ENCODE measurements at regions not wholly inside any gene's neighbourhood (a gene's known extent, or its start where the extent isn't known, plus 50 kb on each side); places are given as distances from the start of the nearest gene placed in this dataset.

GRCh38 chr3:135753506-135753905, 212.0 kb upstream of the PPP2R3A start:
- Histone ChIP-seq H3K27ac (ENCODE audit: low read depth in 1 of 2, low read length in 2 of 2) (no peak overlapping the region), H3K4me3 (replicated peaks in 1 of 3; ENCODE audit: low read depth in 2 of 3, low read length in 3 of 3) (no peak overlapping the region), H3K27me3 (ENCODE audit: control insufficient read depth in 2 of 2, insufficient read depth in 2 of 2, low read length in 2 of 2) (no peaks in the 10 kb centered on the region), H2AFZ (ENCODE audit: insufficient read depth, low read depth, low read length, poor library complexity, severe bottlenecking) (no peak overlapping the region), H4K20me1 (ENCODE audit: insufficient read depth, low read length) (no peaks in the 10 kb centered on the region), H3K79me2 (ENCODE audit: insufficient read depth, low read length) (no peaks in the 10 kb centered on the region), H3K9me3 (replicated peaks in 1 of 2; ENCODE audit: control insufficient read depth in 1 of 2, insufficient read depth in 1 of 2, low read length in 2 of 2) (peaks cover 3 to 10% of the 10 kb centered on the region in 2 donors), H3K36me3 (replicated peaks in 1 of 2; ENCODE audit: control insufficient read depth in 1 of 2, insufficient read depth in 2 of 2, low read length in 2 of 2) (no peaks in the 10 kb centered on the region), H3K4me1 (ENCODE audit: control insufficient read depth in 1 of 2, insufficient read depth in 2 of 2, low read length in 2 of 2) (no peaks in the 10 kb centered on the region), H3K4me2 (replicated peaks; ENCODE audit: extremely low read depth, low read length, poor library complexity, severe bottlenecking) (no peak overlapping the region), H3K9ac (ENCODE audit: insufficient read depth, low read length, poor library complexity, severe bottlenecking) (no peak overlapping the region)
- intact Hi-C loops (cut with micrococcal nuclease): no loop called here
- no peaks in the 10 kb centered on the region for H3K27me3 Mint-ChIP-seq (ENCODE audit: low read depth in 3 of 3)
- no peaks in the 10 kb centered on the region for H3K36me3 Mint-ChIP-seq
- no peak overlapping the region for H3K27ac Mint-ChIP-seq
- WGBS (ENCODE audit: insufficient coverage): 91% methylated on average over 7 of the region's 7 CpGs
- no peak for TF ChIP-seq CTCF (IDR thresholded peaks at IDR 0.05)
- no peaks in the 10 kb centered on the region for H3K4me1 Mint-ChIP-seq
- DNase-seq: no peak
- peaks cover 3 to 32% (median 12%) of the 10 kb centered on the region in 7 donors for H3K9me3 Mint-ChIP-seq
- H3K4me3 Mint-ChIP-seq: no peak overlapping the region

- no peak overlapping the region for H3K27ac ChIP-seq (ENCODE audit: low read depth in 1 of 2, low read length in 2 of 2)
- H3K4me3 ChIP-seq (replicated peaks in 1 of 3; ENCODE audit: low read depth in 2 of 3, low read length in 3 of 3): no peak overlapping the region
- WGBS (ENCODE audit: insufficient coverage): no CpG with 5 or more reads among the region's 2 CpGs
- H2AFZ ChIP-seq (ENCODE audit: insufficient read depth, low read depth, low read length, poor library complexity, severe bottlenecking): no peak overlapping the region
- Mint-ChIP-seq H3K9me3 (peaks cover 4 to 30% (median 14%) of the 10 kb centered on the region in 7 donors), H3K4me3 (no peak overlapping the region), H3K27ac (no peak overlapping the region), H3K27me3 (ENCODE audit: low read depth in 3 of 3) (no peaks in the 10 kb centered on the region), H3K36me3 (no peaks in the 10 kb centered on the region), H3K4me1 (no peaks in the 10 kb centered on the region)
- H3K36me3 ChIP-seq (replicated peaks in 1 of 2; ENCODE audit: control insufficient read depth in 1 of 2, insufficient read depth in 2 of 2, low read length in 2 of 2): no peaks in the 10 kb centered on the region
- H3K9me3 ChIP-seq (replicated peaks in 1 of 2; ENCODE audit: control insufficient read depth in 1 of 2, insufficient read depth in 1 of 2, low read length in 2 of 2): peaks cover 3 to 13% of the 10 kb centered on the region in 2 donors
- H3K27me3 ChIP-seq (ENCODE audit: control insufficient read depth in 2 of 2, insufficient read depth in 2 of 2, low read length in 2 of 2): no peaks in the 10 kb centered on the region
- no peaks in the 10 kb centered on the region for H4K20me1 ChIP-seq (ENCODE audit: insufficient read depth, low read length)
- intact Hi-C loops (cut with micrococcal nuclease): no loop called here
- TF ChIP-seq CTCF (IDR thresholded peaks at IDR 0.05): no peak
- H3K4me2 ChIP-seq (replicated peaks; ENCODE audit: extremely low read depth, low read length, poor library complexity, severe bottlenecking): no peak overlapping the region
- no peak overlapping the region for H3K9ac ChIP-seq (ENCODE audit: insufficient read depth, low read length, poor library complexity, severe bottlenecking)
- no peak for DNase-seq
- no peaks in the 10 kb centered on the region for H3K4me1 ChIP-seq (ENCODE audit: control insufficient read depth in 1 of 2, insufficient read depth in 2 of 2, low read length in 2 of 2)
- no peaks in the 10 kb centered on the region for H3K79me2 ChIP-seq (ENCODE audit: insufficient read depth, low read length)
Observed at GRCh38 chr3:135755330-135756105, 210.0 kb upstream of the PPP2R3A start.
